Left ventricle myocardium superior (tissue), 1 donor: ENCODE measurements at regions not wholly inside any gene's neighbourhood (a gene's known extent, or its start where the extent isn't known, plus 50 kb on each side); places are given as distances from the start of the nearest gene placed in this dataset.

Experiments
- ATAC-seq: fragments of 200-7000 bp; cut with Tn5 transposase; one replicate; pipeline ENCODE4 v1.9.1; 2020; ENCODE audit warnings: mild to moderate bottlenecking, moderate library complexity
- DNase-seq: peaks from one replicate; pipeline ENCODE4 v3.0.0-alpha.2; 2020
- intact Hi-C: fragments of 100-400 bp; cut with micrococcal nuclease; formaldehyde crosslinking; loops from one replicate; pipeline ENCODE4 v1.11.0; 2022
- donor health status: DM: no; HTN: yes; CAD: no; lungs with severe emphysema.

DNA sequence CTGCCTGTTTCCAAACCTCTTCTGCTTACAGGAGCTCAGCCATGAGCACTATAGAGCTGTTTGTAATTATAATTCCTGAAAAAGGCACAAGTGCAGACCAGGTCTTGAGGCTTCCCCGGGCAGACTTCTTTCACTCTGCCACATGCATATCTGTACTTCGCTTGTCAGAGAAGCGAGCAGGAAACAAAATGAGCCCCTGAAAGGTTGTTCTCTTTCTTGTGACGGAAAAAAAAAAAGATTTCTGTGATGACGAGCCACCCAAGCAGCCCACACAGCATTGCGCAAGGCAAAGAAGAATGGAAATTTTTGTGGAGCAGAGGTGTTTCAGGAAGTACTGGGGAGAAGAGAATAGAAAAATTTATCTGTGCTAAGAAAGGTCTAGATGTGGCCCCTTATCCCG lies 54.0 kb upstream of the LINC00305 start:
- intact Hi-C loops = no loop called here
- ATAC-seq = no peak
- DNase-seq = no peak

DNA sequence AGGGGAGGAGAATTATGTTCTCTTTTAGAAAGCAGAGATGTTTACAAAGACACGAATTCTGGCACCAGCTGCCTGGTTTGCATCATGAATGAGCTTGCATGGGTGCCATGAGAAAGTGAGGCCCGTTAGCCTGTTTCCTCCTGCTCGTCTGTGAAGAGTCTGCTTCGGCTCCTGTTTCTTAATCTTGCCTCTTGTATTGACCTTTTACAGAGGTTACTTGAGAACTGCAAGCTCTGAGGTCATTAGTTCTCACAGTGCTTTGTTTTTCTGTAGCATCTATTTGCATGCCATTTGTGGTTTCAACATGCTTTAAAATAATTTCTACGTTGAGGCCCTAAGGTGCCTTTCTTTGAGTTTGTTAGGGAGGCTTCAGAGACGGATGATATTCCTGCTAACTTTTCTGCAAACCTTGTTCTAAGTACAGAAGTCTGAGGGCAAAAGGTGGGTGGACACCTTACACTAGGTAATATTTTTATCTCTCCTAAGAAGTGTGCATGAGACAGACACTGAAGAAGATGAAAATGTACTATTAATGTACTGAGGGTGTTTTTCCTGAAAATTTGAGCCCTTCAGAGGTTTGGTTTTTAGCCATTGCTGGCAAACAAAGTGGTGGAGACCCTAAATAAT lies 53.4 kb upstream of the LINC00305 start:
- no peak for ATAC-seq
- DNase-seq = no peak
- intact Hi-C loops = no loop called here

DNA sequence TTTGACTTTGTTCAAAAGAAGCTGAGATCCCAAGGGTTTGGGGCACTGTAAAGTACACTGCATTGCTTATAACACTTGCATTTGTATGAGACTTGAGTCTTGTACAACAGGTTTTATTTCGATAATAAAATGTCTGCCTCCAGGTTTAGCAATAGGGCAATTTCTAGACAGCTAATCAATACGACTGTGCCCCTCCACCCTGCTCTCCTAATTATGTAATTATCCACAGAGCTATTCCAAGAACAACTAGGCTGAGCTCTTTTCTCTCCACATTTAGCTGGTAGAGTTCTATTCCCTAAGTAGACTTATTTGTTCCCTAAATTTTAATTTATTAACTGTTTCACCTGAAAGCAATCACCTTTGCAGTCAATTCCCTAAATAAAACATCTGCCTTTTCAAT lies 52.9 kb upstream of the LINC00305 start:
- ATAC-seq = no peak

DNA sequence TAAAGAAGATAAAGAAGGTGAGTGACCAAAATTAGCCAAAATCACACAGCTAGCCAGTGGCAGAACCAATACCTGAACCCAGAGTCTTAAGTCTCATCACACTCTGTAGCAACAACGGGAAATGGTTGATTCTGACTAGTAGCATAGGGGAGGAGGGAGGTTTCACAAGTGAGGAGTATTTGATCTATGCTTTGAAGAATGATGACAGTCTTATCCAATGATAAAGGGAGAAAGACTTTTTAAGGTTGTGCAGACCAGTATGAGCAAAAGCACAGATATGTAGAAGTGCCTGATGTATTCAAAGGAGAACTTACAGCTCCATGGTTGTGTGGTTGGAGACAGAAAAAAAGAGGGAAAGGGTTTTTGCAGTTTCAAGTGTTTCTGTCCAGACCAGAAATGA lies 50.7 kb upstream of the LINC00305 start:
- DNase-seq (no peak), ATAC-seq (no peak)
- intact Hi-C loops = no loop called here

More for the DNA sequence above, 52.9 kb upstream of the LINC00305 start:
- intact Hi-C loops = no loop called here
- DNase-seq = no peak
